Stomach (tissue), 4 donors: ENCODE measurements at regions not wholly inside any gene's neighbourhood (a gene's known extent, or its start where the extent isn't known, plus 50 kb on each side); places are given as distances from the start of the nearest gene placed in this dataset.

Experiments used
- POLR2A ChIP-seq, 4 donors: fragments of 450-650 bp; IDR thresholded peaks; one replicate each; pipeline ENCODE4 v1.6.1; 2016; ENCODE audit warnings: antibody characterized with exemption in 4 of 4, control low read depth in 2 of 4, mild to moderate bottlenecking in 1 of 4, moderate library complexity in 1 of 4
- TF ChIP-seq, protein P1 (sequence below), 7 experiments: fragments of 450-650 bp in 4 of 7; fragments of 200-600 bp in 3 of 7; sonication (generic) in 3 of 7; IDR thresholded peaks; one replicate each; pipeline ENCODE4 v1.5.1; 2016 to 2019; ENCODE audit warnings: antibody characterized with exemption in 7 of 7, control low read depth in 2 of 7, mild to moderate bottlenecking in 1 of 7

- TF ChIP-seq, protein P1, sequence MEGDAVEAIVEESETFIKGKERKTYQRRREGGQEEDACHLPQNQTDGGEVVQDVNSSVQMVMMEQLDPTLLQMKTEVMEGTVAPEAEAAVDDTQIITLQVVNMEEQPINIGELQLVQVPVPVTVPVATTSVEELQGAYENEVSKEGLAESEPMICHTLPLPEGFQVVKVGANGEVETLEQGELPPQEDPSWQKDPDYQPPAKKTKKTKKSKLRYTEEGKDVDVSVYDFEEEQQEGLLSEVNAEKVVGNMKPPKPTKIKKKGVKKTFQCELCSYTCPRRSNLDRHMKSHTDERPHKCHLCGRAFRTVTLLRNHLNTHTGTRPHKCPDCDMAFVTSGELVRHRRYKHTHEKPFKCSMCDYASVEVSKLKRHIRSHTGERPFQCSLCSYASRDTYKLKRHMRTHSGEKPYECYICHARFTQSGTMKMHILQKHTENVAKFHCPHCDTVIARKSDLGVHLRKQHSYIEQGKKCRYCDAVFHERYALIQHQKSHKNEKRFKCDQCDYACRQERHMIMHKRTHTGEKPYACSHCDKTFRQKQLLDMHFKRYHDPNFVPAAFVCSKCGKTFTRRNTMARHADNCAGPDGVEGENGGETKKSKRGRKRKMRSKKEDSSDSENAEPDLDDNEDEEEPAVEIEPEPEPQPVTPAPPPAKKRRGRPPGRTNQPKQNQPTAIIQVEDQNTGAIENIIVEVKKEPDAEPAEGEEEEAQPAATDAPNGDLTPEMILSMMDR (IDR thresholded peaks at IDR 0.05), result no peak
- no peak for TF ChIP-seq POLR2A (IDR thresholded peaks at IDR 0.05)
Measured at GRCh38 chr10:8787649-8788048, 733.2 kb downstream of the GATA3 start.
